Renal cortical epithelial cell (primary cell): ENCODE measurements at regions not wholly inside any gene's neighbourhood (a gene's known extent, or its start where the extent isn't known, plus 50 kb on each side); places are given as distances from the start of the nearest gene placed in this dataset.

ENCODE experiments used
- DNase-seq: peaks from one replicate; pipeline ENCODE4 v3.0.0-alpha.2; 2011; ENCODE audit warnings: low read depth

GRCh38 chr3:188097791-188098190 is 56.2 kb upstream of the LPP start:
- DNase-seq: no peak

GRCh38 chr3:188099907-188100306 is 54.0 kb upstream of the LPP start:
- no peak for DNase-seq

GRCh38 chr3:188102861-188103547 is 51.0 kb upstream of the LPP start:
- no peak for DNase-seq

- DNase-seq: no peak
Measured at GRCh38 chr3:188104050-188104449, 49.9 kb upstream of the LPP start.
